ENCODE measurements at regions not wholly inside any gene's neighbourhood (a gene's known extent, or its start where the extent isn't known, plus 50 kb on each side); places are given as distances from the start of the nearest gene placed in this dataset.

DNA sequence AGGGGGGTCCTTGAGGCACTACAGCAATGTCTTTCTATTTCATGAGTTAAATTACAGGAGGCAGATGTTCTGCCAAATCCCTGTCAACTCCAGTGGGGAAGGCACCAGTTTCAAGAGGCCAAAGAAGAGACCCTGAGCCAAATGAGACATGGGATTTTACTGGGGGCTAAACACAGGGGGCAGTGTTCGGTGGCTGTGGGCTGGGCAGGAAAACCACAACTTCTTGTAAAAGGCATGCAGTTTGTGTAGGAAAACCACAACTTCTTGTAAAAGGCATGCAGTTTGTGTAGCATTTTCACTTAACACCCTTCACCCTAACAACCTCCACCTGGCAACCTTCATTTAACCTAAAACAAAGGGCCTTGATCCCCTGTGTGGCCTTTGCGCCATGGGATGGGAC lies 61.0 kb downstream of the POLR2M start:
- H3K27me3 ChIP-seq (ENCODE audit: low read depth) = peaks cover 10% of the 10 kb centered on the region
- H3K4me1 ChIP-seq = no peaks in the 10 kb centered on the region
- H3K4me3 ChIP-seq = no peak overlapping the region
- in situ Hi-C loops (cut with MboI; ENCODE audit: low sequenced_read_pairs) = no loop called here
- DNase-seq (ENCODE audit: low spot score in 2 of 2) = no peak
- H3K9me3 ChIP-seq = no peaks in the 10 kb centered on the region
- no peaks in the 10 kb centered on the region for H3K36me3 ChIP-seq (replicated peaks)

GRCh38 chr15:57769266-57769665 lies 62.8 kb downstream of the POLR2M start:
- no peaks in the 10 kb centered on the region; the same call in 1 of the 2 replicates for H3K27me3 ChIP-seq (ENCODE audit: low read depth)
- no peaks in the 10 kb centered on the region for H3K4me1 ChIP-seq
- no peaks in the 10 kb centered on the region for H3K9me3 ChIP-seq
- no peak for DNase-seq (ENCODE audit: low spot score in 2 of 2)
- H3K36me3 ChIP-seq (replicated peaks) = no peaks in the 10 kb centered on the region
- in situ Hi-C loops (cut with MboI; ENCODE audit: low sequenced_read_pairs) = no loop called here
- H3K4me3 ChIP-seq = no peak overlapping the region

DNA sequence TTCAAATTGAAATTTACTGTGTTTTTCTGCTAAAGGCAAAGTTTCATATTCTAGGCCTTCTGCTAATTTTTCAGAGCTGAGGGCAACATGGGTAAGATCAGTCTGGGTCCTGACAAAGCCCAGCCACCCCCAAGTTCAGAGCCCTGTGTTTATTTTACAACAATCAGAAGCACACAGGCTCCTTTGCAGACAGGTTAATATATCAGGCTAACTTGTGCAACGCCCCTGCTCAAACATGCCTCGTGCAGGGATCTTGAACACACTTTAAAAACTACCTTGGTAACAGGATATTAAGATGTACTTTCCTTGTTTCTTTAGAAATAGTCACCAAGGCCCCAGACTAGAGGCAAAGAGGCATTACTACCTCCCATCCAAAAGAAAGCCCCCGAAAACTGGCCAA lies 64.0 kb downstream of the POLR2M start:
- DNase-seq (ENCODE audit: low spot score in 2 of 2) = no peak
- no peak overlapping the region for H3K4me3 ChIP-seq
- no peaks in the 10 kb centered on the region for H3K27me3 ChIP-seq (ENCODE audit: low read depth)
- H3K36me3 ChIP-seq (replicated peaks) = no peaks in the 10 kb centered on the region
- no peaks in the 10 kb centered on the region for H3K9me3 ChIP-seq
- in situ Hi-C loops (cut with MboI; ENCODE audit: low sequenced_read_pairs) = no loop called here
- no peaks in the 10 kb centered on the region for H3K4me1 ChIP-seq

GRCh38 chr15:57772223-57772957 lies 65.9 kb downstream of the POLR2M start:
- no peaks in the 10 kb centered on the region for H3K4me1 ChIP-seq
- no peaks in the 10 kb centered on the region for H3K36me3 ChIP-seq (replicated peaks)
- no peaks in the 10 kb centered on the region for H3K9me3 ChIP-seq
- in situ Hi-C loops (cut with MboI; ENCODE audit: low sequenced_read_pairs) = no loop called here
- H3K27me3 ChIP-seq (ENCODE audit: low read depth) = 0 out of 2 replicates have a peak, but pooled peaks cover 3% of the 10 kb centered on the region
- H3K4me3 ChIP-seq = no peak overlapping the region
- DNase-seq (ENCODE audit: low spot score in 2 of 2) = no peak

DNA sequence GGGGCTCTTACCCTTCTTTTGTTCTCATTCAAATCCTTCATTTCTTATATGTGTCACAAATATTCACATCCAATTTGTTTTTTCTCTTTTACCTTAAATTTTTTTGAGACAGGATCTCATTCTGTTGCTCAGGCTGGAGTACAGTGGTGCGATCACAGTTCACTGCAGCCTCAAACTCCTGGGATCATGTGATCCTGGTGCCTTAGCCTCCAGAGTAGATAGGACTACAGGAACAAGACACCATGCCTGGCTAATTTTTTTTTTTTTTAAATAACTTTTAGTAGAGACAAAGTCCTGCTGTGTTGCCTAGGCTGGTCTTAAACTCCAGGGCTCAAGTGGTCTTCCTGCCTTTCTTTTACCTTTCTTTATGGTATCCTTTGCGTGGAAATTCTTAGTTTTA lies 66.5 kb downstream of the POLR2M start:
- 0 out of 2 replicates have a peak, but pooled peaks cover 3% of the 10 kb centered on the region for H3K27me3 ChIP-seq (ENCODE audit: low read depth)
- H3K4me1 ChIP-seq = no peaks in the 10 kb centered on the region
- DNase-seq (ENCODE audit: low spot score in 2 of 2) = no peak
- in situ Hi-C loops (cut with MboI; ENCODE audit: low sequenced_read_pairs) = no loop called here
- no peak overlapping the region for H3K4me3 ChIP-seq
- H3K36me3 ChIP-seq (replicated peaks) = no peaks in the 10 kb centered on the region
- H3K9me3 ChIP-seq = no peaks in the 10 kb centered on the region

DNA sequence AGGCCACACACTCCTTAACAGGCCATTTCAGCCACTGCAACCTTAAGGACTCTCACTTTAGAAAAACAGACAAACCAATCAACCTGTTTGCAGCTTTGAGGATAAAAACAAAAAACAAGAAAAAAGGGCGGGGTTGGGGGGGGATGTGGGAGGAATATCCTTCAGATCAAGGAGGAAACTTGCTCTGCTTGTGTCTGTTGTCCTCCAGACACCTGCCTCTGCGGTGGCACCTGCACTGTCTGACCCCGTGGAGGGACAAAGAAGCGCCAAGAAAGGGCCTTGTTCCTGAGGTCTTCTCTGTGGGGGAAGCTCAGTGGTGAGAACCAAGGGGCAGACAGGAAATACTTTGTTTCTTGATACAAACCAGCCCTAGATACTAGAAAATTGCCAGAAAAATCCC lies 70.5 kb downstream of the POLR2M start:
- DNase-seq (ENCODE audit: low spot score in 2 of 2) = no peak
- Histone ChIP-seq H3K27me3 (ENCODE audit: low read depth) (0 out of 2 replicates have a peak, but pooled peaks cover 3% of the 10 kb centered on the region), H3K36me3 (replicated peaks) (no peaks in the 10 kb centered on the region), H3K4me1 (no peaks in the 10 kb centered on the region), H3K4me3 (no peak overlapping the region), H3K9me3 (no peaks in the 10 kb centered on the region)
- in situ Hi-C loops (cut with MboI; ENCODE audit: low sequenced_read_pairs) = no loop called here

GRCh38 chr15:57780471-57780870 lies 74.0 kb downstream of the POLR2M start:
- Histone ChIP-seq H3K4me3 (no peak overlapping the region), H3K27me3 (ENCODE audit: low read depth) (0 out of 2 replicates have a peak, but pooled peaks cover 3% of the 10 kb centered on the region), H3K9me3 (no peaks in the 10 kb centered on the region), H3K36me3 (replicated peaks) (no peaks in the 10 kb centered on the region), H3K4me1 (no peaks in the 10 kb centered on the region)
- in situ Hi-C loops (cut with MboI; ENCODE audit: low sequenced_read_pairs) = no loop called here
- DNase-seq (ENCODE audit: low spot score in 2 of 2) = no peak

- Histone ChIP-seq H3K27me3 (ENCODE audit: low read depth) (peaks cover 3% of the 10 kb centered on the region; the same call in 1 of the 2 replicates), H3K4me3 (no peak overlapping the region), H3K9me3 (no peaks in the 10 kb centered on the region), H3K4me1 (no peaks in the 10 kb centered on the region), H3K36me3 (replicated peaks) (no peaks in the 10 kb centered on the region)
- in situ Hi-C loops (cut with MboI; ENCODE audit: low sequenced_read_pairs) = no loop called here
- no peak for DNase-seq (ENCODE audit: low spot score in 2 of 2)
Observed at GRCh38 chr15:57782731-57783130, 76.2 kb downstream of the POLR2M start.

GRCh38 chr15:57784081-57784511 lies 77.6 kb downstream of the POLR2M start:
- peaks cover 8% of the 10 kb centered on the region; the same call in 1 of the 2 replicates for H3K27me3 ChIP-seq (ENCODE audit: low read depth)
- DNase-seq (ENCODE audit: low spot score in 2 of 2) = no peak
- no peaks in the 10 kb centered on the region for H3K36me3 ChIP-seq (replicated peaks)
- H3K9me3 ChIP-seq = no peaks in the 10 kb centered on the region
- H3K4me1 ChIP-seq = no peaks in the 10 kb centered on the region
- no peak overlapping the region for H3K4me3 ChIP-seq
- in situ Hi-C loops (cut with MboI; ENCODE audit: low sequenced_read_pairs) = no loop called here

GRCh38 chr15:57785039-57785438 lies 78.5 kb downstream of the POLR2M start:
- Histone ChIP-seq H3K27me3 (ENCODE audit: low read depth) (peaks cover 8% of the 10 kb centered on the region), H3K36me3 (replicated peaks) (no peaks in the 10 kb centered on the region), H3K4me3 (no peak overlapping the region), H3K9me3 (no peaks in the 10 kb centered on the region), H3K4me1 (no peaks in the 10 kb centered on the region)
- DNase-seq (ENCODE audit: low spot score in 2 of 2) = no peak
- in situ Hi-C loops (cut with MboI; ENCODE audit: low sequenced_read_pairs) = no loop called here

GRCh38 chr15:57785959-57786358 lies 79.4 kb downstream of the POLR2M start:
- no peaks in the 10 kb centered on the region for H3K36me3 ChIP-seq (replicated peaks)
- H3K4me3 ChIP-seq = no peak overlapping the region
- H3K9me3 ChIP-seq = no peaks in the 10 kb centered on the region
- no peak for DNase-seq (ENCODE audit: low spot score in 2 of 2)
- in situ Hi-C loops (cut with MboI; ENCODE audit: low sequenced_read_pairs) = no loop called here
- H3K27me3 ChIP-seq (ENCODE audit: low read depth) = peaks cover 13% of the 10 kb centered on the region
- no peaks in the 10 kb centered on the region for H3K4me1 ChIP-seq

GRCh38 chr15:57789225-57789624 lies 82.7 kb downstream of the POLR2M start:
- no peak for DNase-seq (ENCODE audit: low spot score in 2 of 2)
- in situ Hi-C loops (cut with MboI; ENCODE audit: low sequenced_read_pairs) = no loop called here
- Histone ChIP-seq H3K4me3 (no peak overlapping the region), H3K9me3 (no peaks in the 10 kb centered on the region), H3K36me3 (replicated peaks) (no peaks in the 10 kb centered on the region), H3K27me3 (ENCODE audit: low read depth) (peaks cover 17% of the 10 kb centered on the region), H3K4me1 (no peaks in the 10 kb centered on the region)

DNA sequence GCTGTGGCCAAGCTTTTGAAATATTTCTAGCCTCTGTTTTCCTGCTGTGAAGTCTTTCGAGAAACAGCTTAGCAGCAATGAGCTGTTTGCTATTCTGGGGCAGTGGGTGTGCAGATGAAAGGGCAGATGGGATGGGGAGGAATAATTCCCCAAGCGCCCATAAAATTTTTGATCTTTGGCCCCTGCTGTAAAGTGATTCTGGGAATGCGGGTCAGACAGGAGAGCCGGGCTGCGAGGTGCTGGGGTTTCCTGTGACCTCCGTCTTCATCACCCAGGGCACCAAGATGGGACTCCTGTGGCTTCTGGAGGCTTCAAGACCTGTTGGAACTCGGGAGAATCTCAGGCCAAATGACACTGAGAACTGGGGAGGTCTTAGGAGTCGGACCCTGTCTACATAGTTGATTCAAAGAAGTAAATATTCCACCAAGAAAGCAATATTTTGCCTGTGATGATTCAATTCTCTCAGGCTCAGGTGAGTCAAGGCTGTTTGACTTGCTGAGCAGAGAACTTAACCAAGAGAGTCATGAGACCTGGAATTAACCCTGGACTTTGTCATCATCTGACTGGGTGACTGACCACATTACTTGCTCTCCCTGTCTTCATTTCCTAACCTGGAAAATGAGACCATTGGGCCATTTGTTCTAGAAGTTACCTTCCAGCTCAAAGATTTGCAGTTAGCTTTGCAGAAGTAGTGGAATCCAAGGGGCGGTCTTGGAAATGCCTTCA lies 86.4 kb downstream of the POLR2M start:
- Histone ChIP-seq H3K4me1 (no peaks in the 10 kb centered on the region), H3K36me3 (replicated peaks) (no peaks in the 10 kb centered on the region), H3K9me3 (no peaks in the 10 kb centered on the region), H3K4me3 (no peak overlapping the region), H3K27me3 (ENCODE audit: low read depth) (peaks cover 15% of the 10 kb centered on the region)
- DNase-seq (ENCODE audit: low spot score in 2 of 2) = no peak
- in situ Hi-C loops (cut with MboI; ENCODE audit: low sequenced_read_pairs) = no loop called here

DNA sequence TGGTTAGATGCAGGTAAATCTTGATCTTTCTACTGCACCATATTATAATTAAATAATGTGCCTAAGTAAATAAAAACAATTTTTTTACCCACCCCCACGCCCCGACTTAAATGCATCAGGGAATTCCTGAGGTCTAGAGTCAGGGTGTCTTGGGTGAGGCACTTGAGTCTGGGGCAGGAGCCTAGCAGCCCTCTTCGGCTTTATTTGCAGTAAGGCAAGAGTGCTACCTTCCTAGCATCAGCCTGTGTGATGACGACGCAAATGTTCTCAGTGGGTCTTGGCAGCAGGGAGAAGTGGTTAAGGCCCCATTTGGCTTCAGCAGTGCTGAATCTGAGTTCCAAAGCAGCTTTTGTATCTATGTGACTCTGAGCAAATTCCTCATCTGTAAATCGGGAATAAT lies 88.7 kb downstream of the POLR2M start:
- Histone ChIP-seq H3K27me3 (ENCODE audit: low read depth) (peaks cover 9% of the 10 kb centered on the region; the same call in 1 of the 2 replicates), H3K9me3 (no peaks in the 10 kb centered on the region), H3K4me3 (no peak overlapping the region), H3K36me3 (replicated peaks) (no peaks in the 10 kb centered on the region), H3K4me1 (no peaks in the 10 kb centered on the region)
- DNase-seq (ENCODE audit: low spot score in 2 of 2) = no peak
- in situ Hi-C loops (cut with MboI; ENCODE audit: low sequenced_read_pairs) = no loop called here

Measured in HAP-1 (cell line).